OCI-M2 (cell line): ENCODE measurements at regions not wholly inside any gene's neighbourhood (a gene's known extent, or its start where the extent isn't known, plus 50 kb on each side); places are given as distances from the start of the nearest gene placed in this dataset.

Experiments
- DNase-seq: peaks from one replicate; lab custom pipeline; 2025; ENCODE audit not compliant: unreplicated experiment; lab: John Stamatoyannopoulos, UW

DNA sequence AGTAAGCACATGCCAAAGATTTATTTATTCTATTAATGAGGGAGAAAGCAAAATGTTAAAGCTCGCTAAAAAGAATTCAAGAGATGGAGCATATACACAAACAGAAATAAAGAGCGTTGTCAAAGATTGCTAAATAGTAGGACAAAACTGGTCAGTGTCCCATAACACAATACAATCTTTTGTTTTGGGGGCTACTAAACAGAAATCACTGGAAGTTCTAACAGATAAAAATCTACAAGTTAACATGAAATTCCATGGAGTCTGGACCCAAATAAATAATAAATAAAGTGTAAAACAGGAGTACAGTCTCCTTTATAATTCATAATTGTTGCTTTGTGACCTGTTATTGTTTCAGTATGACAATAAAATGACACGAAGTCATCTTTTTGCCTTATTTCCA is 115.2 kb upstream of the CNTNAP4 start:
- DNase-seq: no peak

GRCh38 chr16:76164970-76165558 is 112.1 kb upstream of the CNTNAP4 start:
- DNase-seq: no peak

GRCh38 chr16:76175718-76176117 is 101.5 kb upstream of the CNTNAP4 start:
- DNase-seq: no peak

DNA sequence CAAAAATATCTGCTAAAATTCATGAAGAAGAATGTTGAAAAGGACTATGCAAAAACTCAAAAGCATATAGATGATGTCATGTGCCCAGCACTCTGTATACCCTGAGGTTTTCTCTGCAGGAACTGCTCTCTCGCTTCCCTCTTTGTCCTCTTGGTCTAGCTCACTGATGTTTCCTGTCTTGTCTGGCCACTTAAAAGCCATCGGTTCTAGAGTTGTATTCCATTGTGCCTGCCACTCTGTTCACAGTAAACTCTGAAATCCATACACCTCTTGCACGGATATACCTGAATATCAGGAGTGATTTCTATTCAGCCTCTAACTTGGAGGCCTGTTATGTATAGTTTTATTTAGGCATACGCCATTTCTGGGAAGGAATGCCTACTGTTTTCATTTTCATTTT is 101.0 kb upstream of the CNTNAP4 start:
- DNase-seq: no peak

GRCh38 chr16:76176616-76177015 is 100.6 kb upstream of the CNTNAP4 start:
- DNase-seq: no peak

DNA sequence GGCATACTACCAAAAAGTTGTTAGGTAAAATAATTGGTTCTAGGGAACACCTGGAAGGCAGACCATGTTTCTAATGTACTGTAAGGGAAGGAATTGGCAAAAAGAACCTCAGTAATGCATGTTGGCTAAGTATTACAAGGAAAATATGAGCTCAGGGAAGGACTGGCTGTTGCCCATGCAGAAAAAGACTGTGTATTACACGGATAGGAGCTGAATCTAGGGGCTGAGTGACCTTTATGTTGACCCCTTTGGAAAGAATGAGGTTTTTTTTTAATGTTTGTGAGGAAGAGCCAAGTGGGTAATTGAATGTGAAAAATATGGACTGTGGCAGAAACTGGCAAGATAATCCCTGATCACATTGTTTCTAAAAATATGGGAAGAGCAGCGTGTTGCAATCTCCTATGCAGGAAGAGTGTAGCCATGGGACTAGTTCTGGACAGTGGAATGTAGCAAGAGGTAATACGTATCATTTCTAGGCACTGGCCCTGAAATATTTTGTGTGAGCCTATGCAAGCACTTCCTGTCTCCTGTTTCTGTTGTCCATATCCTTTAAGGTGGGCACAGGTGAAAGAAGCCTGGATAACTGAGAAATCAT is 95.1 kb upstream of the CNTNAP4 start:
- DNase-seq: no peak

DNA sequence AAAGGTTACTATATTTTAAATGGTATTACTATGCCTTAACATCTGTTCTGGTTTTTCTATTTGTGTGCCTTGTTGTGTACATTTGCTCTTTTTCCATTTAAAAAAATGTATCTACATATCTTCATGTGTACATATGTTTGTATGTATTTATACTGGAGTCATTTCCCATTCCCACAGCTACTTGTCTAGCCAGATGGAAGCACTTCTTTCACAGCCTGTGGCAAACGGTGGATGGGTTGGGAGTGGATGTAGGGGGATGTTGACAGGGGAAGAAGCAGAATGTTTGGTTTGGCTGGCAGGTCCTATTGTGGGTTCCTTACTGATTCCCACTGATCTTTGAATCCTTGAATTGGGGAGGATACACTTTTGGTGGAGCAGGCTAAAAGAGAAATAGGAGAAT is 93.6 kb upstream of the CNTNAP4 start:
- no peak for DNase-seq

GRCh38 chr16:76190057-76190456 is 87.1 kb upstream of the CNTNAP4 start:
- no peak for DNase-seq

DNA sequence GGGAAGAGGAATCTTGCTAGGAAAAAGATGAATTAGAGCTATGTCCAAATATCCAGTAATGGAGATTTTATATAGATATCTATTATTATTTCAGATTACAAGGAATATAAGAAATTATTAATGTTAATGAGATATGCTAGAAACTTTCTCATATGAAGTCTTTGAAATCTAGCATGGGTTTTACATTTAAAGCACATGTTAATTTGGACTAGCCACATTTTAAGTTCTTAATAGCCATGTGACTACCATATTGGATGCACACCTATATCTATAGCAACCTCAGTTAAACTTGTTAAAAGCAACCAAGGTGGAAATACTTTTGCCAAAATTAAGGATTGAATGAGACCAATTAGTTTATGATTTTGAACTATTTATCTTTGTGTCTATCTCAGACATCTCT is 86.7 kb upstream of the CNTNAP4 start:
- DNase-seq: no peak

GRCh38 chr16:76193906-76194615 is 83.1 kb upstream of the CNTNAP4 start:
- DNase-seq: no peak

DNA sequence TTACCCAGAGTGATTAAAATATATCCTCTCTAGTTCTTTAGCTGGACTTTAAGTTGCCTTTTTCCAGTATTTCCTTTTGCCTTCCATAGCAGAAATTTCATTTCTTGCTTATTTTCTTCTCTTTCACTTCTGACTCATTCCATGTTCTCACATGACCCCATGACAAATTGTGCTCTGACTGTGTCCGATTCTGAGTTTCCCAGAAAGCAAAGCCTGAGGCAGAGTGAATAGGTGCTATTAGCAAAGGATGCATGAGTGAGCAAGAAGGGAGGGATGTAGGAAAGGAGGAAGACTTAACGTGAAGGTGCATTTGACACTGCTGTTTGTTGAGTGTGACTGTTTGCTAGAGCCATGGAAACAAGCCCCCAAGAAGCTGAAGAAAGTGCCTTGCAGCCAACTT is 82.6 kb upstream of the CNTNAP4 start:
- no peak for DNase-seq

GRCh38 chr16:76195056-76195455 is 82.1 kb upstream of the CNTNAP4 start:
- no peak for DNase-seq

GRCh38 chr16:76195648-76196047 is 81.6 kb upstream of the CNTNAP4 start:
- no peak for DNase-seq

DNA sequence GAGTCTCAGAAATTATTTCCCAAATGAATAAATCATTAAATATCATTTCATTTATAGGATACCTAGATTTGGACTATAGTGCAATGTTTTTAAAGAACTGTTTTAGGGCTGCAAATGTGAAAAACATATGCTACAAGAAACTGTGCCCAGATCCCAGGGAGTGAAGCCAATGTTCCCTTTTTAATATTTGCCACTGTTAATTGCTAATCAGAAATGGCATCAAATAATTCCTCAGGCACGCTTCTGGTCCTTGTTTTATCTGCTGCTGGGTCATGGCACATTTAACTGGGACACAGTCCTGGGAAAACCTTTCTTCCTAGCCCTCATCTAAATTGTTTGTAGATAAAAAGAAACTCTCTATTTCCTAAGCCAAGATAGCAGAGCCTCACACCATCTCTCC is 79.3 kb upstream of the CNTNAP4 start:
- DNase-seq: no peak

- DNase-seq: no peak
These were observed 77.5 kb upstream of the CNTNAP4 start for GRCh38 chr16:76199681-76200220.

DNA sequence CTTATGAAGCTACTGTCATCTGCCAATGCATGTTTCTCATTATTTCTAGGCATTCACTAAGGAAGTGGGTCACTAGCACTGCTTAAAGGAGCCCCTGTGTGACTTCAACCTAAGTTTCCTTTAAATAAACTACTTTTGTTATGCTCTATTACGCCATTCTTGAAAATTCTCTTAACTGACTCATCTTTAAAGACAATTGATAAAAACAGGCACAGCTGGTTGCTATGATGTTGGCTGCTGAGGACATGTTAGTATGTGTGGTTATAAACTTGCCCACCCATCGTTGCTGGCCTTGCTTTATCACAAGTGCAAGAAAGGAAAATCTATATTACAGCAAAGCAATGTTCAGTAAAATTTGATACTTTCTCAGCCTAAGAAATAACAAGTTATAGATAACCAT is 75.8 kb upstream of the CNTNAP4 start:
- no peak for DNase-seq

DNA sequence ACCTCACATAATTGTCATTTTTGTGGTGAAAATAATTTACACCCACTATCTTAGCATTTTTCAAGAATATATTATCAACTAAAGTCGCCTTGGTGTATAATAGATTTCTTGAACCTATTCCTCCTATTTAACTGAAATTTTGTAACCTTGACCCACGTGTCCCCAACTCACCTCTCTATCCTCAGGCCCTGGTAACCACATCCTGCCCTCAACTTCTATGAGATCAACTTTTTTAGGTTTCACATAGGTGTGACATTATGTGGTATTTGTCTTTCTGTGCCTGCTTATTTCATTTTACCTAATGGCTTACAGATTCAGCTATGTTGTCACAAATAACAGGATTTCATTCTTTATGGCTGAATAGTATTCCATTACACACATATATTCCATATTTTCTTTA is 73.0 kb upstream of the CNTNAP4 start:
- DNase-seq: no peak

GRCh38 chr16:76207270-76207669 is 69.9 kb upstream of the CNTNAP4 start:
- DNase-seq: no peak

DNA sequence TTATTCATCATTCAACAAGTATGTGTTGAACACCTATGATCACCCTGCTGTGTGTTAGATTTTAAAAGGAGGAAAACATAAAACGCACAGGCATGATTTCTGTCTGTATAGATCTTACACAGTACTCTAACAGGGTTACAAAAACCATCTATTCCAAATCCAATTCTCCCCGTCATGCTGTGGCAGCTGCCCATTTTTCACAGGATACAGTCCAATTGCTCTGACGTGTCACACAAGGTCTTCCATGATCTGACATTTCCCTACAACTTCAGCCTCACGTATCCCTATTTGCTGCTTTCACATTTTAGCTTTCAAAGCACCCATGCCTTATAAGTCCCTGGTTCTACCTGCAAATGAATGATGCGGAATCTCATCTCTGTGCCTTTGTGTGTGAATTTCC is 67.0 kb upstream of the CNTNAP4 start:
- DNase-seq: no peak

DNA sequence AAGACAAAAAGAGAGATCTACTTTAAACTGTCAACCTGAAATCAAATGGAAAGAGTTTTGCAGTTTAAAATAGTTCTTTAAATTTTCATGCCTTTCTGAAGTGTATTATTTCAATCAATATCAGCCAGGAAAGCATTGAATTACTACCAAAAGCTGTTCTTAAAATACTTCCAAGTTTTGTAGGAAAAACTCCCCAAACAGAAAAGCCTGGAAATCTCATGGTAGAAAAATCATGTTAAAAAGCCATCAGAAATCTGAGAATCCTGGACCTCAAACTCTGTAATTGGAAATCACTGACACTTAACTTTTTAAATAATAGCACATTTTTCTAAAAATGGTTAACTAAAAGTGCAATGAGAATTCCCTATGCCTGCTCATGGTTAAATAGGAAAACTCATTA is 63.3 kb upstream of the CNTNAP4 start:
- no peak for DNase-seq

DNA sequence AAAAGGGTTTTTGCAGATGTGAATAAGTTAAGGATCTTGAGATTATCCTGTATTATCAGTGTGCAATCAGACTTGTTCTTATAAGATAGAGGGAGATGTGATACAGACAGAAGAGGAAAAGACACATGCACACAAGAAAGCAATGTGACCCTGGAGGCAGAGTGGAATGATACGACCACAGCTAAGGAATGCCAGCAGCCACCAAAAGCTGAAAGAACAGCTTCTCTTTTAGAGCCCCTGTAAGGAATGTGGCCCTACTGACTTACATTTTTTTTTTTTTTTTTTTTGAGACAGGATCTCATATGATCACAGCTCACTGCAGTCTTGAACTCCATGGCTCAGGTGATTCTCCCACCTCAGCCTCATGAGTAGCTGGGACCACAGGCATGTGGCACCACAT is 62.3 kb upstream of the CNTNAP4 start:
- no peak for DNase-seq

DNA sequence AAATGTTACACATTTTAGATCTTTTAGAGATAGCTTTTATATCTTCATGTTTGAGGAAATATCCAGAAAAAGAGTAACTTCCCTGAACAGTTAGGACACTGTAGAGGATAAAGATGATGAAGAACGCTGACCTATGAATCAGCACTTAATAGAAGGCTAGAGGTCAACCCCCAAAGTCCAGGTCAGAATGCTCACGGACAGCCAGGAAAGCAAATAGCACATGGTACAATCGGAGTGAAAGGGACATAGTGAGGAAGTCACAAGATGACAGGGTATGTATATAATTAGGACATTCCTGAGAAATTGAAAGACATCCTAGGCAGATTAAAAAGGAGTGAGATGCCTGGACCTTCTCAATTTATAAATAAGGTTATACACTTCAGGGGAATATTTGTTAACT is 55.1 kb upstream of the CNTNAP4 start:
- DNase-seq: no peak
